ENCODE measurements at regions not wholly inside any gene's neighbourhood (a gene's known extent, or its start where the extent isn't known, plus 50 kb on each side); places are given as distances from the start of the nearest gene placed in this dataset.

DNA sequence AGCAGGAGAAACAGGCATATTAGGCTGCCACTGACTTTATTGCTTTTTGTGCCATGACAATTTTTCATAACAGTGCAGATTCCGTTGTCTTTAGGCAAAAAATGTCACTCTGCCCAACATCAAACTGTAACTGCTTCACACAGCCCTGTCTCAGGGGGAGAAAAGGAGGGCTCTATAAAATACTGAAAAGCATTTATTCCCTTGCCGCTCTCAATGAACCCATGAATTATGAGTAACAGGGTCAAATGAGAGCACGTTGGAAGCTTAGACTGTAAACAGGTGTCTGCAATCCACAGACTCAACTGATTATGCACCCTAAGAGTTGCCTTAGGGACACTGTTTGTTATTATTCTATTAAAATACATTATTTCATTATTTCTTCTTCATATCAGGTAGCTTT lies 292.1 kb upstream of the FMN2 start:
- H3K27me3 ChIP-seq (replicated peaks), result no peaks in the 10 kb centered on the region
- TF ChIP-seq, protein P1, sequence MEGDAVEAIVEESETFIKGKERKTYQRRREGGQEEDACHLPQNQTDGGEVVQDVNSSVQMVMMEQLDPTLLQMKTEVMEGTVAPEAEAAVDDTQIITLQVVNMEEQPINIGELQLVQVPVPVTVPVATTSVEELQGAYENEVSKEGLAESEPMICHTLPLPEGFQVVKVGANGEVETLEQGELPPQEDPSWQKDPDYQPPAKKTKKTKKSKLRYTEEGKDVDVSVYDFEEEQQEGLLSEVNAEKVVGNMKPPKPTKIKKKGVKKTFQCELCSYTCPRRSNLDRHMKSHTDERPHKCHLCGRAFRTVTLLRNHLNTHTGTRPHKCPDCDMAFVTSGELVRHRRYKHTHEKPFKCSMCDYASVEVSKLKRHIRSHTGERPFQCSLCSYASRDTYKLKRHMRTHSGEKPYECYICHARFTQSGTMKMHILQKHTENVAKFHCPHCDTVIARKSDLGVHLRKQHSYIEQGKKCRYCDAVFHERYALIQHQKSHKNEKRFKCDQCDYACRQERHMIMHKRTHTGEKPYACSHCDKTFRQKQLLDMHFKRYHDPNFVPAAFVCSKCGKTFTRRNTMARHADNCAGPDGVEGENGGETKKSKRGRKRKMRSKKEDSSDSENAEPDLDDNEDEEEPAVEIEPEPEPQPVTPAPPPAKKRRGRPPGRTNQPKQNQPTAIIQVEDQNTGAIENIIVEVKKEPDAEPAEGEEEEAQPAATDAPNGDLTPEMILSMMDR (IDR thresholded peaks at IDR 0.05; ENCODE audit: low read depth, low read length, missing control alignments), result no peak
- no peak overlapping the region for H3K27ac ChIP-seq
- no peak overlapping the region for H3K4me3 ChIP-seq (ENCODE audit: low read depth, low read length)
- in situ Hi-C loops (cut with HindIII; ENCODE audit: low pct_ligation_motif_present, low sequenced_read_pairs), result no loop called here
- H3K36me3 ChIP-seq (replicated peaks), result no peaks in the 10 kb centered on the region
- no peak for DNase-seq

DNA sequence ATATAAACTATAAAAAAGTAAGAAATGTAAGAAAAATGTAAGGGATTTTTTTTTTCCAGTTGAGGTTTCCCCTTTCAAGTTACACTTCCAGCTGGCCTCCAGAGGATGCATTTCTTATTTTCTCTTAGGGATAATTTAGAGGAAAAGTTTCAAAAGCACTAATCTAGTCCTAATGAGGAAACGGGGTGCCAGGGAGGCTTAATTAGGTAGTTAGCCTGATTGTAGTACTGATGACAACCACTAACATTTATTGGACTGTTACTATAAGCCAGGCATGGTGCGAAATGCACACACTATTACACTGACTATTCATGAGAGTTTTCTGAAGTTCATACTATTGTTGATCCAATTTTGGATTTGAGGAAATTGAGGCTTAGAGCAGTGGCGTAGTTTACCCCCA lies 290.8 kb upstream of the FMN2 start:
- H3K27ac ChIP-seq, result no peak overlapping the region
- no peak overlapping the region for H3K4me3 ChIP-seq (ENCODE audit: low read depth, low read length)
- DNase-seq, result no peak
- in situ Hi-C loops (cut with HindIII; ENCODE audit: low pct_ligation_motif_present, low sequenced_read_pairs), result no loop called here
- TF ChIP-seq, protein P1 (IDR thresholded peaks at IDR 0.05; ENCODE audit: low read depth, low read length, missing control alignments), result no peak
- H3K27me3 ChIP-seq (replicated peaks), result no peaks in the 10 kb centered on the region
- H3K36me3 ChIP-seq (replicated peaks), result no peaks in the 10 kb centered on the region

DNA sequence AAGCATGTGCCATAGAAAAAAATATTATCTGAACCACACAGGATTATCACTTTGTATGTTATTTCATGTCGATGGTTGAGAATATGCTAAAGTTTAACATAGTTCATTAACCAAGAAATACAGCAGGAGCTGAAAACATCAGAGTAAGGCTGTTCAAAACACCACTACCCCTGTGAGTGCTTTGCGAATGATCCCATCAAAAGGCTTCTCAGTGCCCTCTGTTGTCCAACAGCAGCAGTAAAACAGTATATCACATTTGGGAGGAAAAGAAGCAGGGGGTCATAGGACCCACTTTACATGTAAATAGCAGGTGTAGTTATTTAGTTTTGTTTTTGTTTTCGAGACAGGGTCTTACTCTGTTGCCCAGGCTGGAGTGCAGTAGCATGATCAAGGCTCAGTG lies 289.4 kb upstream of the FMN2 start:
- no peak overlapping the region for H3K27ac ChIP-seq
- no peak for DNase-seq
- TF ChIP-seq, protein P1 (IDR thresholded peaks at IDR 0.05; ENCODE audit: low read depth, low read length, missing control alignments), result no peak
- H3K4me3 ChIP-seq (ENCODE audit: low read depth, low read length), result no peak overlapping the region
- no peaks in the 10 kb centered on the region for H3K27me3 ChIP-seq (replicated peaks)
- no peaks in the 10 kb centered on the region for H3K36me3 ChIP-seq (replicated peaks)
- in situ Hi-C loops (cut with HindIII; ENCODE audit: low pct_ligation_motif_present, low sequenced_read_pairs), result no loop called here

DNA sequence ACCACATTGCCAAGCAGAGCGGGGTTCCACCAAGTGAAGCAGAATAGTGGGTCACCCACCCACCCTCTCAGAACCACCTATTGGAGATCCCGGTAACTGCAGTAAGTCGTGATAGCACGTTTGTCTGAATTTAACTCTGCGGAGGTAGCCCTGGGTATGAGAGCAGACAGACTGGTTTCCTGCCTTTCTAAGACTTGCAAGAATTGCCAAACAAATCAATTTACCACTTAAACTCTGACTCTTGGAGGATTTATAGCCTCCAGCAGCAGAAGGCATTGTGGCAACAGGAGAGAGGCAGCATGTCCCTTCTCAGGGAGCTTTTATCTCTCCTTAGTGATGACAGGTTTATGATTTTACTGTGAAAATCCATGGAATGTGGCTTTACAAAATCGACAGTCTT lies 287.9 kb upstream of the FMN2 start:
- DNase-seq, result no peak
- no peaks in the 10 kb centered on the region for H3K36me3 ChIP-seq (replicated peaks)
- no peak overlapping the region for H3K4me3 ChIP-seq (ENCODE audit: low read depth, low read length)
- no peak overlapping the region for H3K27ac ChIP-seq
- in situ Hi-C loops (cut with HindIII; ENCODE audit: low pct_ligation_motif_present, low sequenced_read_pairs), result no loop called here
- TF ChIP-seq, protein P1 (IDR thresholded peaks at IDR 0.05; ENCODE audit: low read depth, low read length, missing control alignments), result no peak
- H3K27me3 ChIP-seq (replicated peaks), result no peaks in the 10 kb centered on the region

DNA sequence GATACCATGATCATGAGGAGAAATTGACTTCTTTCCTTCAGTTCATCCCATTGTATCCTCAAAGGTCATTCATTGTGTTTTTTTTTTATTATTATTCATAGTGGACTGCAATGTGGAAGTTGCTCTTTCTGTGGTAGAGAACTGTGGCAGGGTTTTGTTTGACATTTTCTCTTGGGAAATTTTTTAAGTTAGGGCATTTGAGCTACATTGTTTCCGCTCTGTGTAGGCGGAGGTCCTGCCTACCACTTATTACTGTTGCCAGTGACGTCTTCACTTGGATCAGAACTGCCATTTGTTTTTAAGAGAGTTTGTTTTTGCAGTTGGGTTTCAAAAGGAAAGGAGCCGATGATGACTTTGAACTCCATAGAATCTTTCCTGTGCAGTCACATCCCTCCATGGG lies 287.4 kb upstream of the FMN2 start:
- no peaks in the 10 kb centered on the region for H3K27me3 ChIP-seq (replicated peaks)

DNA sequence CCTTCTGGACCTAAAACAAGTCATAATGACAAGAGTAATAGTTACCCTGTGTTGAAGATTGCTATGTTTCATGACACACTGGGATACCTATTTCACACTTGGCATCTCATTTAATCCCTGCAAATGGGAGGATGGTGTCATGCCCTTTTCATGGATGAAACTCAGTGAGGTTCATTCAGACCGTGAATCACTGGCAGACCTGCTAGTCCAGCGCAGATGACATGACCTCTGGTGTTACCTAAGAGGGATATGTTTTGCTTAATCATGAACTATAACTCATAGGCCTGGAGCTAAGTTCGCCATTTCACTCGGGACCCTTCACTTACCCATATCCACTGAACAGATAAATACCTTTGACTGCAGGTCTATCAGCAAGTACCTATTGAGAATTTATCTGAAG lies 286.6 kb upstream of the FMN2 start:
- DNase-seq, result no peak
- Histone ChIP-seq H3K27me3 (replicated peaks) (no peaks in the 10 kb centered on the region), H3K4me3 (ENCODE audit: low read depth, low read length) (no peak overlapping the region), H3K36me3 (replicated peaks) (no peaks in the 10 kb centered on the region), H3K27ac (no peak overlapping the region)
- TF ChIP-seq, protein P1 (IDR thresholded peaks at IDR 0.05; ENCODE audit: low read depth, low read length, missing control alignments), result no peak
- in situ Hi-C loops (cut with HindIII; ENCODE audit: low pct_ligation_motif_present, low sequenced_read_pairs), result no loop called here

More for the DNA sequence above, 287.4 kb upstream of the FMN2 start:
- TF ChIP-seq, protein P1 (IDR thresholded peaks at IDR 0.05; ENCODE audit: low read depth, low read length, missing control alignments), result no peak
- no peaks in the 10 kb centered on the region for H3K36me3 ChIP-seq (replicated peaks)
- DNase-seq, result no peak
- H3K27ac ChIP-seq, result no peak overlapping the region
- no peak overlapping the region for H3K4me3 ChIP-seq (ENCODE audit: low read depth, low read length)
- in situ Hi-C loops (cut with HindIII; ENCODE audit: low pct_ligation_motif_present, low sequenced_read_pairs), result no loop called here
